Stimulated activated CD8-positive, alpha-beta memory T cell treated with anti-CD3 and anti-CD28 coated beads, Interleukin-4, amount 100 ng/mL, for 4 hours (primary cell): ENCODE measurements at regions not wholly inside any gene's neighbourhood (a gene's known extent, or its start where the extent isn't known, plus 50 kb on each side); places are given as distances from the start of the nearest gene placed in this dataset.

ENCODE experiments used
- DNase-seq, 2 donors: peaks; one replicate each; pipeline ENCODE4 v3.0.0-alpha.2; 2020; ENCODE audit warnings: low read depth in 2 of 2, low spot score in 1 of 2

DNA sequence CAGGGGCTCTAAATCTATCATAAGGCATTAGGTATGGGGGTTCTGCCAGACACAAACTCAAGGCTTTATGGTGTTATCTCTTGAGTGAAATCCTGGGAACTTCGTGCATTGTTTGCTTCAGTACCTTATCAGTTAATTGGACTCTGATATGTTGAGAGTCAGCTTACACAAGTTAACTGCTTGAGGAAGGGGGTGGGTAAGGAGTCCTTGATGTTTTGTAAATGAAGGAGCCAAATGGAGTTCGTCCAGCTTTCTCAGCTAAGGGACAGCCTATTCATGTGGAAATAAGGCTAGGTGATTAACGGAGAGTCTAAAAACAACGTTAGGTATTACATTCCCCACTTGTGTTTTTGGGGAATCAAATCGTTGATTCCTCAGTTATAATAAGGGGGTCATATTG lies 157.4 kb downstream of the TRIM27 start:
- DNase-seq = no peak

DNA sequence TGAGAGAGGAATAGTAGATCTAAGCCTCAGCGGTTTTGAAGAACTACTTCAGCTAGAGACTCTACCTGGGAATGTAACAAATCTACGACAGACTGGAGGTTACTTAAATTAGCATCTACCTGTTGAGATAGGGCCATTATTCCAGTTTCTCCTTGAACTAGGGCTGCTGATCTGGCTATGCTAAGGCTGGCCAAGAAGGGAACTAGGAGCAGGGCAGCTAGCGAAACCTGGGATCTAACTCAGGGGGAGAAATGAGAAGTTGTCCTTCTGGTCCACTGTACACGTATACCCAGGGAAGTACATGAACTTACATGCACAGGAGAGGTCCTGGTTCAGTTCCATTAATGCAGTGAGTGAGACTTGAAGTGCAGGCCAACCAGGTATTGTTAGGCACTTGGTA lies 156.7 kb downstream of the TRIM27 start:
- no peak for DNase-seq

DNA sequence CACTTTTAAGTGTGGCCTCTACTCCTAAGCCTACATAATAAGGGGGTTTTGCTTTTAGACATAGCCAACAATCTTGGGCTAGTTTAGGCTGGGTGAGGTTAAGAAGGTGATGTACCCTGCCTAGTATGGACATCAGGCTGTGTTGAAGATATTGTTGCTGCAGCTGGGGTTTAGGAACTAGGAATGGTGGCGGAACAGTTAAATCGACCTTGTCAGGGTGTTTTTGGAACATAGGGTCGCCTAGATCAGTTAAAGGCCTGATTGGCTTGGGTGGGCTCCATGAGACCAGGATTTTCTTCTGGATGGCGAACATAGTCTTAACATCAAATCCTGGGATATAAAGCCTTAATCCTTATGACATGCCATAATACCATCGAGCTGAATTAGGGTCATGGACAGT lies 156.1 kb downstream of the TRIM27 start:
- no peak for DNase-seq

GRCh38 chr6:28768187-28768913 lies 155.4 kb downstream of the TRIM27 start:
- no peak for DNase-seq

DNA sequence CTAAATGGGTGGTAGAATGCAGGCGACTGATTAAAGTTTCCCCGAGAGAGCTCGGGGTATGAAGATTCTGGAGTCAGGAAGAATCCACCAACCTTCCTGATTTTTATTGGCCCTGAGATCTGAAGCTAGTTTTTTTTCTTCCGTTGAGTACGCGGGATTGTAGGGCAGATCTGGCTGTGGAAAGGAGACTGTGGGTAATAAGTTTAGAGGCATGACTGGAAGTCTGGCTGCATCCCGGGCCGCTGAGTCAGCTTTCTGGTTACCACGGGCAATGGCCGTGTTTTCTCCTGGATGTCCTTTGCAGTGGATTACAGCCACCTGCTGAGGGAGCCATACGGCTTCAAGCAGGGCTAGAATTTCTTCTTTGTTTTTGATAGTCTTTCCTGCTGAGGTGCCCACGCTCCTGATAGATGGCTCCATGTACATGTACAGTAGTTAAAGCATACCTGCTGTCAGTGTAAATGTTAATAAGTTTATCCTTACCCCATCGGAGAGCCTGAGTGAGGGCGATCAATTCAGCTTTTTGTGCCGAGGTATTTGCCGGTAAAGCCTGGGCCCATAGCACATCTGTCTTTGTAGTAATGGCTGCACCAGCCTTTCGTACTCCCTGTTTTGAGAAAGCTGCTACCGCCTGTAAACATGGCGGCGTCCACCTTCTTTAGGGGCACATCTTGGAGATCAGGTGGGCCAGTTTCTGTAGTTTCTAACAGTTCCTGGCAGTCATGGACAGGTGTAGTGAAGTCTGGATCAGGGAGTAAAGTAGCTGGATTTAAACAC lies 154.0 kb downstream of the TRIM27 start:
- no peak for DNase-seq

- no peak for DNase-seq
Measured at GRCh38 chr6:28770732-28771131, 153.1 kb downstream of the TRIM27 start.

GRCh38 chr6:28771401-28772267 lies 152.2 kb downstream of the TRIM27 start:
- DNase-seq = no peak

DNA sequence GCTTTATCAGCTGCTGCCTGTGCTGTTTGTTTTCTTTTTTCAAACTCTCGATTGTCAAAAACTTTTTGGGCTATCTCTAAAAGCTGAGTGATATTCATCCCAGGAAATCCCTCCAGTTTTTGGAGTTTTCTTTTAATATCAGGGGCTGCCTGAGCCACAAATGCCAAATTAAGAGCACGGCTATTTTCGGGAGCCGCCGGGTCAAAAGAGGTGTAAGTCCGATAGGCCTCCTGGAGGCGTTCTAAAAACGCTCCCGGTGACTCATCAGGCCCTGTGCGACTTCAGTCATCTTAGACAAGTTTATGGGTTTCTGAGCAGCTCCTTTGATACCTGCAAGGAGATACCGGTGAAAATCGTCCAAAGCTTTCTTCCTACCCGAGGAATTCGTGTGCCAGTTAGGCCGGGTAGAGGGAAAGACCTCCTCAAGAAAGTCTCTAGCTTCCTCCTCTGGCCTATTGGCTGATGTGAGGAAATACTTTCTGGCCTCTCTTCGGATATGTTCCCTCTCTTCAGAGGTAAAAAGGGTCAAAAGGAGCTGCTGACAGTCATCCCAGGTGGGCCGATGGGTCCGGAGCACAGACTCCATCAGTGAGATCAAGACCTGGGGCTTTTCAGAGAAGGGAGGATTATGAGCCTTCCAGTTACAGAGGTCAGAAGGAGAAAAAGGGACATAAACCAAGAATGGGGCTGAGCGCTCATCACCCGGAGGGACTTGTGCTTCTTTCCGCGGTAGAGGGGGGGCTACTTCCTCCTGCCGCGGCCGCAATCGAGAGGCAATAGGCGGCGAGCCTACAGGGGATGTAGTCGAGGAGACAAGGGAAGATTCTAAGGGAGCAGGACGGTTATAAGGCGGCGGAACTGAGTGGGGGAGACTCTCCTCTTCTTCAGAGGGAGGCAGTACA lies 151.1 kb downstream of the TRIM27 start:
- no peak for DNase-seq

- DNase-seq = no peak
Measured at GRCh38 chr6:28774292-28775051, 149.3 kb downstream of the TRIM27 start.

- no peak for DNase-seq
Measured at GRCh38 chr6:28775052-28775376, 148.8 kb downstream of the TRIM27 start.

GRCh38 chr6:28775405-28776129 lies 148.2 kb downstream of the TRIM27 start:
- no peak for DNase-seq

GRCh38 chr6:28776269-28777146 lies 147.3 kb downstream of the TRIM27 start:
- DNase-seq = no peak

DNA sequence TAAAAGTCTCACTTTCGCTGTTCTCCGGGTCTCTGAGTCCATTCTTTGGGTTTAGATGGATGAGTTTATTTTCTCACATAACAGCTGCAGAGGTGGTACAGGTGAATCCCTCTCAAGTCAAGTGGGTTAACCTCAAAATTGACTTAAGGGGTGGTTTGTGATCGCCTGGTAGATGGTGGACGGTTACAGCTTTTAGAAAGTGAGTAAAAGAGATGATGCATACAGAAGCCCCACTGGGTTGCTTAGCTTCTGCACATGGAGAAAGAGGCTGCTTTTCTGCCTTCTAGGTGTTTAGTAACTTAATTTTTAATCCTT lies 146.7 kb downstream of the TRIM27 start:
- DNase-seq = no peak

DNA sequence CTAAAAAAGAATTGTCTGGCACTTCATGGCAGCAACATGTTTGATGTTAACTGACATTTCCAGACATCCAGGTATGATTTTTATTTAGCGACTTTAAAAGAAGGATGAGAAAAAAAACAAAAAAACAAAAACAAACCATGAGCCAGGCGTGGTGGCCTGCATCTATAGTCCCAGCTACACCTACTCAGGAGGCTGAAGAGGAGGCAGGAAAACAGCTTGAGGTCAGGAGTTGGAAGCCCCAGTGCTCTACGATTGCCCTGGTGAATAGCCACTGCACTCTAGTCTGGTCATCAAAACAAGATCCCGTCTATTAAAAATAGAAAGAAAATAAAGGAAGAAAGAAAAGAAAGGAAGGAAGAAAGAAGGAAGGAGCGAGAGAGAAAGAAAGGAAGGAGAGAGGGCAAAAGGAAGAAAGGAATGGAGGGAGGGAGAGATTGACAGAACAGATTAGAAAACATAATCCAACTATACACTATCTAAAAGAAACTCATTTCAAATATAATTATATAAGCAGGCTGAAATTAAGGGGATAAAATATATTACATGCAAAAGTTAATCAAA lies 141.6 kb downstream of the TRIM27 start:
- DNase-seq = no peak

DNA sequence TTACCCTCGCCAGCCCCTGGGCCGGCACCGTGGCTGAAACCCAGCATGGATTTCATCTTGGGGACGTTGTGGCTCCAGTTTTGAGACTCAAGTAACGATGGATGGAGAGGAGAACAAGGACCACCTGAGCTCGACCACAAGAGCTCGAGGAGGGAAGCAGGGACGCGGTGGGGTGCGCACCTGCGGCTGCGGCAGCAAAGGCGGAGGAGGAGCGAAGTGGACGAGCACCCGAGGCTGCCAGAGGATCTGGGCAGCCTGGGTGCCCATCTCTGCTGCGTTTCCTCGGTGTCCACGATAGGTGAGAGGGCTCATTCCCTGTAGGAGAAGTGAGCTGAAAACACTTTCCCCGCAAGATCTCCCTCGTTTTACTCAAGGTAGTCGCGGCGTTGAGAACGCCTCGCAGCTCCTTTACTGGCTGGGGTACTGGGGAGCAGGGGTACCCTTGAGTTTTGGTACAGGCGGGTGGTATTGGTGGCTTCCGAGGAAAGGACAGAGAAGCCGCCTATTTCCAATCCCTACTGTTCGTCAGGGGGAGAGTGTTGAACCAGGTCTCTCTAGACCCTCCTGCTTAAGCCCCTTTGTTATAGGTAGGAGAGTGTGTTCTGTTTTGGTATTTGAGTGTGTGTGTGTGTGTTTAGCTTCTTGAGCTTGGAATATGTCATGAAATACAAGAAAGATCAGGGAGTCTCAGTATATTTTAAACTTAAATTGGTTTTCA lies 137.7 kb downstream of the TRIM27 start:
- no peak for DNase-seq

GRCh38 chr6:28789553-28790083 lies 134.2 kb downstream of the TRIM27 start:
- DNase-seq = no peak

DNA sequence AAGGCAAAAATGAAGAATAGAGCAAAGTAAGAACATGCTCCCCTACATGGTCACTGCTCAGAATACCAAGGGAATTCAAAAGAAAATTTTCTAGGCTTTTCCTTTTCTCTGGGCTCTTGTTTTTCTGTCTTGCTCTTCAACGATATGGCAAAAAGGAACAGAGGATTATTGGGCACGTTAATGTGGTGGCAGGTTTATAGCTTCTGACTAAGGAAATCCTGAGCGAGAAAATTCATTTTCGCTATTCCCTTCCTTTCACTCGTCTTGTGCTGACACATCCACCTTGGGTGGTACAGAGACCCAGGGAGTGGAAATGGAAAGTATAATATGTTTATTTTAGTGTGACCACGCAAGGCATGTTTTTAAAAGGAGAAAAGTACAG lies 132.8 kb downstream of the TRIM27 start:
- DNase-seq = no peak
